ENCODE measurements at regions not wholly inside any gene's neighbourhood (a gene's known extent, or its start where the extent isn't known, plus 50 kb on each side); places are given as distances from the start of the nearest gene placed in this dataset.

- H3K4me3 ChIP-seq (ENCODE audit: low read length): no peak overlapping the region
- no peak for DNase-seq (ENCODE audit: low read depth)
- no peak for TF ChIP-seq CTCF (conservative IDR thresholded peaks at IDR 0.05; ENCODE audit: low read depth, low read length)
Observed at GRCh38 chr21:15119486-15119885, 54.7 kb upstream of the NRIP1 start.

GRCh38 chr21:15121097-15121654, 56.4 kb upstream of the NRIP1 start:
- H3K4me3 ChIP-seq (ENCODE audit: low read length): no peak overlapping the region
- DNase-seq (ENCODE audit: low read depth): no peak
- TF ChIP-seq CTCF (conservative IDR thresholded peaks at IDR 0.05; ENCODE audit: low read depth, low read length): no peak

GRCh38 chr21:15121655-15122120, 56.9 kb upstream of the NRIP1 start:
- H3K4me3 ChIP-seq (ENCODE audit: low read length): no peak overlapping the region
- no peak for TF ChIP-seq CTCF (conservative IDR thresholded peaks at IDR 0.05; ENCODE audit: low read depth, low read length)
- DNase-seq (ENCODE audit: low read depth): peak; percentile 54

GRCh38 chr21:15122241-15122640, 57.4 kb upstream of the NRIP1 start:
- no peak for DNase-seq (ENCODE audit: low read depth)
- no peak for TF ChIP-seq CTCF (conservative IDR thresholded peaks at IDR 0.05; ENCODE audit: low read depth, low read length)
- no peak overlapping the region for H3K4me3 ChIP-seq (ENCODE audit: low read length)

DNA sequence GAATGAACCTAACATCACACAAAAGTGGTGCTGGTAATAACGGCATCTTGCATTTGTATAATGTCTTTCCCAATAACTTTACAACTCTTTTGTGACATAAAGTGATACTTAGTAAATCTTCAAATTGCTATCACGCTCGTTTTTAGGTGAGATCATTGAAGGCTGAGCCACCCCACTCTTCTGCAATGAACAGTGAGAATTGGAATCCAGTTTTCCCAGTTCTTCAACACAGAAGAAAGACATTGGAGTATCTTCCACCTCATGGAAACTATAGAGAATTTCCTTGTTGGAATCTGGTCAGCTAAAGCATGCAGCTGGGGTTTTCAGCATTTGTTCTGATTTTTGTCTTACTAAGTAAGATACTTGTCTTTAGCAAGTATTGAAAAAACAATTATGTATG, 59.9 kb upstream of the NRIP1 start:
- no peak for DNase-seq (ENCODE audit: low read depth)
- no peak overlapping the region for H3K4me3 ChIP-seq (ENCODE audit: low read length)
- no peak for TF ChIP-seq CTCF (conservative IDR thresholded peaks at IDR 0.05; ENCODE audit: low read depth, low read length)

DNA sequence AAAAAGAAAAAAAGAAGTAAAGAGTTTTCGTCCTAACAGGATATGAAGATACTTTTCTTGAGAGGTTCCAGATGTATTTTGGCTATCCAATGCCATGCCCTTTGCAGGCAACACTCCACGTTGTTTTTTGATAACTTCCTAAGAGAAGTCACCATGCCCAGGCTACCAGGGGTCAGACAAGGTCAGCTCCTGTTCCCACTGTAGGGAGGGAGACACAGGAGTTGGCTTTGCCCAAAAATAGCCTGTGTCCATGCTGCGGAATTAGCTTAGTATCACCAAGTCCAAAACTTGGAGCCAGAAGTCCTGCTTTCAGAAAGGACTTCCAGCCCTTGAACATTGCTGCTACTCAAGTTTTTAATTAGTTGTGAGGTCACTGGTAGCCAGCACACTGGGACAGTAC, 62.1 kb upstream of the NRIP1 start:
- H3K4me3 ChIP-seq (ENCODE audit: low read length): no peak overlapping the region
- TF ChIP-seq CTCF (conservative IDR thresholded peaks at IDR 0.05; ENCODE audit: low read depth, low read length): no peak
- no peak for DNase-seq (ENCODE audit: low read depth)

- TF ChIP-seq CTCF (conservative IDR thresholded peaks at IDR 0.05; ENCODE audit: low read depth, low read length): no peak
- no peak for DNase-seq (ENCODE audit: low read depth)
- no peak overlapping the region for H3K4me3 ChIP-seq (ENCODE audit: low read length)
Observed at GRCh38 chr21:15127437-15127836, 62.6 kb upstream of the NRIP1 start.

All from retinal pigment epithelial cell (primary cell).